LNCaP clone FGC (cell line): ENCODE measurements at regions not wholly inside any gene's neighbourhood (a gene's known extent, or its start where the extent isn't known, plus 50 kb on each side); places are given as distances from the start of the nearest gene placed in this dataset.
A peak's percentile ranks its signal among the peaks of the same experiment; 100 is the strongest.

Experiments used
- DNase-seq: peaks from one replicate; pipeline ENCODE4 v3.0.0-alpha.2; 2011; ENCODE audit warnings: low read depth
- H3K4me3 ChIP-seq: 2 replicates; pipeline ENCODE4 v1.5.1; 2011; ENCODE audit warnings: mild to moderate bottlenecking, low read depth, low read length, control low read depth
- CTCF ChIP-seq: IDR thresholded peaks from 2 replicates; pipeline ENCODE4 v1.5.1; 2012; ENCODE audit warnings: mild to moderate bottlenecking; ENCODE audit not compliant: control insufficient read depth, insufficient read depth; ENCODE audit errors: extremely low read depth

- no peak for DNase-seq
- no peak overlapping the region for H3K4me3 ChIP-seq
- no peak for TF ChIP-seq CTCF
Measured at GRCh38 chr19:31058676-31059340, 290.4 kb downstream of the TSHZ3 start.

- no peak for DNase-seq
- H3K4me3 ChIP-seq = no peak overlapping the region
- TF ChIP-seq CTCF = no peak
Measured at GRCh38 chr19:31057476-31057875, 291.8 kb downstream of the TSHZ3 start.

GRCh38 chr19:31055454-31055853 lies 293.8 kb downstream of the TSHZ3 start:
- no peak for DNase-seq

GRCh38 chr19:31054430-31054829 lies 294.8 kb downstream of the TSHZ3 start:
- TF ChIP-seq CTCF = peak; percentile 77
- DNase-seq = peak; percentile 6

More at GRCh38 chr19:31055454-31055853, 293.8 kb downstream of the TSHZ3 start:
- no peak overlapping the region for H3K4me3 ChIP-seq
- no peak for TF ChIP-seq CTCF

GRCh38 chr19:31049431-31049830 lies 299.8 kb downstream of the TSHZ3 start:
- no peak overlapping the region for H3K4me3 ChIP-seq
- no peak for DNase-seq
- no peak for TF ChIP-seq CTCF

More at GRCh38 chr19:31054430-31054829, 294.8 kb downstream of the TSHZ3 start:
- no peak overlapping the region for H3K4me3 ChIP-seq

- DNase-seq = no peak
- TF ChIP-seq CTCF = no peak
- no peak overlapping the region for H3K4me3 ChIP-seq
Measured at GRCh38 chr19:31046024-31046423, 303.2 kb downstream of the TSHZ3 start.

GRCh38 chr19:31041461-31041860 lies 307.8 kb downstream of the TSHZ3 start:
- TF ChIP-seq CTCF = no peak
- DNase-seq = no peak
- H3K4me3 ChIP-seq = no peak overlapping the region
